Keratinocyte (primary cell): ENCODE measurements at regions not wholly inside any gene's neighbourhood (a gene's known extent, or its start where the extent isn't known, plus 50 kb on each side); places are given as distances from the start of the nearest gene placed in this dataset.

ENCODE experiments used
- DNase-seq: peaks from one replicate; pipeline ENCODE4 v3.0.0-alpha.2; 2011; ENCODE audit warnings: low read depth, missing footprints, low spot score
- FAIRE-seq: peaks from 2 replicates; lab custom pipeline; 2011; peaks lifted over from hg19 to GRCh38; lab: Jason Lieb, UNC
- H2AFZ ChIP-seq: 2 replicates; pipeline ENCODE4 v1.6.0; 2012; ENCODE audit warnings: low read length, control low read depth, inconsistent platforms; ENCODE audit not compliant: control insufficient read depth
- H3K27ac ChIP-seq: 2 replicates; pipeline ENCODE4 v1.5.1; 2011; ENCODE audit warnings: low read length; ENCODE audit not compliant: control insufficient read depth, insufficient read depth
- H3K27me3 ChIP-seq: 3 replicates; pipeline ENCODE4 v1.6.0; 2011; ENCODE audit warnings: low read length; ENCODE audit not compliant: control insufficient read depth, insufficient read depth; ENCODE audit errors: extremely low read depth
- H3K36me3 ChIP-seq, 2 experiments: 2 replicates in 1 of 2; 3 replicates in 1 of 2; pipeline ENCODE4 v1.5.1; 2011; ENCODE audit warnings: low read length in 2 of 2, mild to moderate bottlenecking in 1 of 2; ENCODE audit not compliant: control insufficient read depth in 2 of 2, insufficient read depth in 2 of 2; ENCODE audit errors: extremely low read depth in 1 of 2
- H3K4me1 ChIP-seq: 3 replicates; pipeline ENCODE4 v1.5.1; 2011; ENCODE audit warnings: low read length; ENCODE audit not compliant: control insufficient read depth, insufficient read depth; ENCODE audit errors: extremely low read depth
- H3K4me2 ChIP-seq: 3 replicates; pipeline ENCODE4 v1.6.0; 2011; ENCODE audit warnings: low read depth, low read length; ENCODE audit not compliant: control insufficient read depth, insufficient read depth; ENCODE audit errors: extremely low read depth
- H3K4me3 ChIP-seq, 3 experiments: fragments of 200-600 bp in 1 of 3; sonication (generic) in 1 of 3; 2 replicates in 2 of 3; 3 replicates in 1 of 3; pipeline ENCODE4 v1.5.1; 2011 to 2016; ENCODE audit warnings: low read length in 3 of 3, mild to moderate bottlenecking in 3 of 3, control low read depth in 2 of 3, inconsistent platforms in 1 of 3, low read depth in 1 of 3, mixed read lengths in 1 of 3, mixed run types in 1 of 3, moderate library complexity in 1 of 3; ENCODE audit not compliant: control insufficient read depth in 2 of 3, insufficient read depth in 2 of 3; ENCODE audit errors: extremely low read depth in 1 of 3
- H3K79me2 ChIP-seq: 2 replicates; pipeline ENCODE4 v1.6.0; 2012; ENCODE audit warnings: low read length; ENCODE audit not compliant: control insufficient read depth, insufficient read depth
- H3K9ac ChIP-seq: 3 replicates; pipeline ENCODE4 v1.6.0; 2011; ENCODE audit warnings: low read length; ENCODE audit not compliant: control insufficient read depth, insufficient read depth; ENCODE audit errors: extremely low read depth
- H3K9me1 ChIP-seq: 3 replicates; pipeline ENCODE4 v1.6.0; 2011; ENCODE audit warnings: low read length; ENCODE audit not compliant: control insufficient read depth, insufficient read depth; ENCODE audit errors: extremely low read depth
- H3K9me3 ChIP-seq: 2 replicates; pipeline ENCODE4 v1.5.1; 2012; ENCODE audit warnings: low read depth, low read length; ENCODE audit not compliant: control insufficient read depth
- H4K20me1 ChIP-seq: 3 replicates; pipeline ENCODE4 v1.6.0; 2011; ENCODE audit warnings: low read length; ENCODE audit not compliant: control insufficient read depth, insufficient read depth; ENCODE audit errors: extremely low read depth
- EZH2 ChIP-seq: IDR thresholded peaks from one replicate; pipeline ENCODE4 v1.6.1; 2012; ENCODE audit warnings: inconsistent platforms, mild to moderate bottlenecking, low read length, moderate library complexity
- dilution Hi-C: fragments of 300-500 bp; cut with MboI; formaldehyde crosslinking; loops from one replicate; pipeline ENCODE4 v1.7.0; 2020; ENCODE audit warnings: low sequenced_read_pairs; ENCODE audit not compliant: extremely low pct_ligation_motif_present
- TF ChIP-seq, protein P1 (sequence below), 3 experiments: IDR thresholded peaks in 1 of 3; conservative IDR thresholded peaks in 1 of 3; optimal IDR thresholded peaks in 1 of 3; 2 replicates in 2 of 3; 3 replicates in 1 of 3; pipeline versions ENCODE3 to v1.5.1; 2011; ENCODE audit warnings: low read length in 3 of 3, mild to moderate bottlenecking in 3 of 3, moderate library complexity in 2 of 3, control low read depth in 1 of 3, inconsistent platforms in 1 of 3; ENCODE audit not compliant: insufficient read depth in 2 of 3; ENCODE audit errors: extremely low read depth in 1 of 3

DNA sequence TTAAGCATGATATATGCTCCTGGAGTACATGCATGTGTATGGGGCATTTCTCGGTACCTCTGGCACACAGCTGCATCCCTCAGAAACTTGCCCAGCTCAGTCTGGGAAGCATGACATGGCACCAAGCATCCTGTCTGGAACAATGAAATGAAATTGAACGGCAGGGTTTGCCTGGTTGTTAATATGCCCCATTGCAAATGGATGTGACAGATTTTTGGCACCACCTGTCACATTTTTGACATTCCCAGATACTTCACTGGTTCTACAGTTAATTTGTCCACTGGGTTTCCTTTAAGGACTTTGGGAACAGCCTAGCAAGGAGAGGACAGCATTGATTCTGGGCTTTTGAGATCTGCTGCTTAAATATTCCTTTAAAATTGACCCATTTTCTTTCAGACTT is 305.8 kb downstream of the TSN start:
- H2AFZ ChIP-seq, result no peak overlapping the region
- DNase-seq, result no peak
- H3K27ac ChIP-seq, result no peak overlapping the region
- no peaks in the 10 kb centered on the region for H3K79me2 ChIP-seq
- no peak for FAIRE-seq
- H3K36me3 ChIP-seq, result no peaks in the 10 kb centered on the region
- H3K9me3 ChIP-seq, result no peaks in the 10 kb centered on the region
- no peaks in the 10 kb centered on the region for H3K27me3 ChIP-seq
- no peak overlapping the region for H3K4me2 ChIP-seq
- TF ChIP-seq, protein P1, sequence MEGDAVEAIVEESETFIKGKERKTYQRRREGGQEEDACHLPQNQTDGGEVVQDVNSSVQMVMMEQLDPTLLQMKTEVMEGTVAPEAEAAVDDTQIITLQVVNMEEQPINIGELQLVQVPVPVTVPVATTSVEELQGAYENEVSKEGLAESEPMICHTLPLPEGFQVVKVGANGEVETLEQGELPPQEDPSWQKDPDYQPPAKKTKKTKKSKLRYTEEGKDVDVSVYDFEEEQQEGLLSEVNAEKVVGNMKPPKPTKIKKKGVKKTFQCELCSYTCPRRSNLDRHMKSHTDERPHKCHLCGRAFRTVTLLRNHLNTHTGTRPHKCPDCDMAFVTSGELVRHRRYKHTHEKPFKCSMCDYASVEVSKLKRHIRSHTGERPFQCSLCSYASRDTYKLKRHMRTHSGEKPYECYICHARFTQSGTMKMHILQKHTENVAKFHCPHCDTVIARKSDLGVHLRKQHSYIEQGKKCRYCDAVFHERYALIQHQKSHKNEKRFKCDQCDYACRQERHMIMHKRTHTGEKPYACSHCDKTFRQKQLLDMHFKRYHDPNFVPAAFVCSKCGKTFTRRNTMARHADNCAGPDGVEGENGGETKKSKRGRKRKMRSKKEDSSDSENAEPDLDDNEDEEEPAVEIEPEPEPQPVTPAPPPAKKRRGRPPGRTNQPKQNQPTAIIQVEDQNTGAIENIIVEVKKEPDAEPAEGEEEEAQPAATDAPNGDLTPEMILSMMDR (optimal IDR thresholded peaks at IDR 0.05 in 1 of 3, IDR thresholded peaks at IDR 0.05 in 1 of 3, conservative IDR thresholded peaks at IDR 0.05 in 1 of 3; ENCODE audit: extremely low read depth in 1 of 3, insufficient read depth in 2 of 3, low read length in 3 of 3), result no peak
- TF ChIP-seq EZH2, result no peak
- H4K20me1 ChIP-seq, result no peaks in the 10 kb centered on the region
- no peak overlapping the region for H3K9ac ChIP-seq
- dilution Hi-C loops, result no loop called here
- no peak overlapping the region for H3K4me3 ChIP-seq
- H3K9me1 ChIP-seq, result no peaks in the 10 kb centered on the region
- no peaks in the 10 kb centered on the region for H3K4me1 ChIP-seq

DNA sequence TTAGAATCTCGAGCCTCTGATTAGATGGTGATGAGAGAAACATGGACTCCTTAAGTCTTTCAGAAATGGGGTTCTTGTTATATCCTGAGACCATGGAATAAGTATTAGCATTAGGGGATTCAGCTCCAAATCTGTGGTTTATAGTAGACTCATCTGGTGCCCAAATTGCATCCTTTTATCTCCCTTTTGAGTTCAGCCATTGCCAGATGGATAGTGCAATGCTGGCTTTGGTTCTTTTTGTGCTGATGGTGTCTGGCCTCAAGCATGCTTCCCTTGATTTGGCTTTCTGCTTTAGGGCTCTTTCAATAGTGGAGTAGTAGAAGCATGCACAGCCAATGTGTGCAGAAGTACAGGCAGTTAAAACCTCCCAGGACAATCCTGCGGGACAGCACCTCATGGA is 306.4 kb downstream of the TSN start:
- TF ChIP-seq, protein P1 (optimal IDR thresholded peaks at IDR 0.05 in 1 of 3, IDR thresholded peaks at IDR 0.05 in 1 of 3, conservative IDR thresholded peaks at IDR 0.05 in 1 of 3; ENCODE audit: extremely low read depth in 1 of 3, insufficient read depth in 2 of 3, low read length in 3 of 3), result no peak
- TF ChIP-seq EZH2, result no peak
- Histone ChIP-seq H3K4me3 (no peak overlapping the region), H3K9me1 (no peaks in the 10 kb centered on the region), H3K27ac (no peak overlapping the region), H3K4me2 (no peak overlapping the region), H2AFZ (no peak overlapping the region), H3K27me3 (no peaks in the 10 kb centered on the region), H3K9me3 (no peaks in the 10 kb centered on the region), H3K79me2 (no peaks in the 10 kb centered on the region), H3K36me3 (no peaks in the 10 kb centered on the region), H4K20me1 (no peaks in the 10 kb centered on the region), H3K4me1 (no peaks in the 10 kb centered on the region), H3K9ac (no peak overlapping the region)
- FAIRE-seq, result no peak
- no peak for DNase-seq
- dilution Hi-C loops, result no loop called here
